GM12878 (cell line): ENCODE measurements at regions not wholly inside any gene's neighbourhood (a gene's known extent, or its start where the extent isn't known, plus 50 kb on each side); places are given as distances from the start of the nearest gene placed in this dataset.

ENCODE experiments used
- ATAC-seq: fragments of 200-7000 bp; cut with Tn5 transposase; 3 replicates; pipeline ENCODE4 v1.9.1; 2020; ENCODE audit warnings: mild to moderate bottlenecking, moderate library complexity
- BruUV-seq: library from RNA; stranded (reverse); fragments of 400-500 nt; replicated peaks from 2 replicates; lab custom pipeline; 2021; lab: Mats Ljungman, UMichigan
- CTCF ChIA-PET: fragments of 300-600 bp; sonication (Branson Sonifier 250); formaldehyde crosslinking; extraction: SDS; loops from one replicate; lab custom pipeline; 2021; ENCODE audit warnings: inconsistent platforms; lab: Yijun Ruan, JAX
- POLR2A ChIA-PET: fragments of 350-600 bp; formaldehyde crosslinking; extraction: SDS; loops from one replicate; lab custom pipeline; 2021; ENCODE audit warnings: inconsistent platforms; lab: Charles Lee
- RAD21 ChIA-PET: fragments of 300-600 bp; sonication (Branson Sonifier 250); formaldehyde crosslinking; loops from one replicate; lab custom pipeline; 2023; ENCODE audit warnings: antibody characterized with exemption; ENCODE audit not compliant: unreplicated experiment; lab: Charles Lee
- SMC1A ChIA-PET: fragments of 300-600 bp; sonication (Branson Sonifier 250); formaldehyde crosslinking; loops from one replicate; lab custom pipeline; 2023; ENCODE audit not compliant: unreplicated experiment, uncharacterized antibody; lab: Charles Lee
- DNase-seq: peaks from one replicate; pipeline ENCODE4 v3.0.0-alpha.2; 2011; ENCODE audit warnings: low read depth, low spot score
- FAIRE-seq: peaks from 3 replicates; lab custom pipeline; 2011; peaks lifted over from hg19 to GRCh38; lab: Jason Lieb, UNC
- H2AFZ ChIP-seq: 2 replicates; pipeline ENCODE4 v1.6.0; 2011; ENCODE audit warnings: low read depth, low read length, control low read depth; ENCODE audit not compliant: control insufficient read depth
- H3K27ac ChIP-seq: 2 replicates; pipeline ENCODE4 v1.5.1; 2011; ENCODE audit warnings: control low read depth; ENCODE audit not compliant: control insufficient read depth, insufficient read depth
- H3K27me3 ChIP-seq, 2 experiments: replicated peaks in 1 of 2; 2 replicates each; pipeline versions ENCODE4 v1.6.0 to v1.6.1; 2011; ENCODE audit warnings: low read length in 1 of 2; ENCODE audit not compliant: control insufficient read depth in 2 of 2, insufficient read depth in 2 of 2
- H3K36me3 ChIP-seq, 2 experiments: 2 replicates each; pipeline ENCODE4 v1.5.1; 2011; ENCODE audit warnings: low read length in 1 of 2; ENCODE audit not compliant: control insufficient read depth in 2 of 2, insufficient read depth in 2 of 2
- H3K4me1 ChIP-seq: 2 replicates; pipeline ENCODE4 v1.6.1; 2011; ENCODE audit warnings: mild to moderate bottlenecking, low read length, moderate library complexity, mixed read lengths; ENCODE audit not compliant: control insufficient read depth, insufficient read depth
- H3K4me2 ChIP-seq: 2 replicates; pipeline ENCODE4 v1.6.0; 2011; ENCODE audit warnings: control low read depth; ENCODE audit not compliant: control insufficient read depth, insufficient read depth
- H3K4me3 ChIP-seq: fragments of 200-600 bp; sonication (generic); 2 replicates; pipeline ENCODE4 v1.5.1; 2016
- H3K79me2 ChIP-seq: 2 replicates; pipeline ENCODE4 v1.6.0; 2011; ENCODE audit warnings: low read length; ENCODE audit not compliant: control insufficient read depth, insufficient read depth
- H3K9ac ChIP-seq: 2 replicates; pipeline ENCODE4 v1.8.0; 2011; ENCODE audit warnings: low read length, control low read depth, mixed read lengths; ENCODE audit not compliant: control insufficient read depth, insufficient read depth
- H3K9me3 ChIP-seq: replicated peaks from 3 replicates; pipeline ENCODE4 v1.5.1; 2011; ENCODE audit warnings: mild to moderate bottlenecking, low read length; ENCODE audit not compliant: control insufficient read depth, insufficient read depth
- H4K20me1 ChIP-seq: 2 replicates; pipeline ENCODE4 v1.6.0; 2011; ENCODE audit not compliant: control insufficient read depth, insufficient read depth
- ASH2L ChIP-seq: fragments of 300-600, 200-600 bp; sonication (generic); IDR thresholded peaks from 2 replicates; pipeline ENCODE4 v1.6.1; 2017; ENCODE audit warnings: low read depth, mild to moderate bottlenecking, borderline replicate concordance
- BACH1 ChIP-seq: fragments of 450-650 bp; IDR thresholded peaks from 2 replicates; pipeline ENCODE4 v1.6.1; 2017; ENCODE audit warnings: mild to moderate bottlenecking, borderline replicate concordance
- CBX3 ChIP-seq: fragments of 200-600 bp; sonication (generic); IDR thresholded peaks from 2 replicates; pipeline ENCODE4 v1.6.1; 2016; ENCODE audit warnings: low read depth, borderline replicate concordance
- CHD2 ChIP-seq: IDR thresholded peaks from 2 replicates; pipeline ENCODE4 v1.6.1; 2011; ENCODE audit warnings: low read depth, low read length, improper control_type of control experiment, borderline replicate concordance
- HDAC2 ChIP-seq: fragments of 200-600 bp; sonication (generic); IDR thresholded peaks from 2 replicates; pipeline ENCODE4 v1.6.1; 2017
- IRF4 ChIP-seq: IDR thresholded peaks from 2 replicates; pipeline ENCODE4 v1.6.1; 2011; ENCODE audit warnings: low read depth, low read length
- KLF5 ChIP-seq: fragments of 450-650 bp; IDR thresholded peaks from 2 replicates; pipeline ENCODE4 v1.6.1; 2014; ENCODE audit warnings: mild to moderate bottlenecking; ENCODE audit not compliant: partially characterized antibody
- LARP7 ChIP-seq: fragments of 450-650 bp; IDR thresholded peaks from 2 replicates; pipeline ENCODE4 v1.6.1; 2017; ENCODE audit warnings: mild to moderate bottlenecking
- MLLT1 ChIP-seq: fragments of 450-650 bp; IDR thresholded peaks from 2 replicates; pipeline ENCODE4 v1.6.1; 2016; ENCODE audit warnings: mild to moderate bottlenecking
- POLR2A ChIP-seq: IDR thresholded peaks from 2 replicates; pipeline ENCODE4 v1.6.1; 2011; ENCODE audit warnings: low read depth, mild to moderate bottlenecking, low read length
- RCOR1 ChIP-seq: conservative IDR thresholded peaks from 2 replicates; pipeline ENCODE4 v1.6.1; 2012; ENCODE audit warnings: low read depth, low read length, improper control_type of control experiment
- SMAD5 ChIP-seq: IDR thresholded peaks from 2 replicates; pipeline ENCODE4 v1.6.1; 2016; ENCODE audit warnings: antibody characterized with exemption, low read depth
- SRF ChIP-seq, 2 experiments: IDR thresholded peaks; 2 replicates each; pipeline ENCODE4 v1.6.1; 2011; ENCODE audit warnings: low read depth in 2 of 2, low read length in 2 of 2, mild to moderate bottlenecking in 1 of 2, moderate library complexity in 1 of 2
- TAF1 ChIP-seq: IDR thresholded peaks from 2 replicates; pipeline ENCODE4 v1.6.1; 2011; ENCODE audit warnings: mild to moderate bottlenecking, low read depth, low read length, borderline replicate concordance
- WRNIP1 ChIP-seq: IDR thresholded peaks from 2 replicates; pipeline ENCODE4 v1.6.1; 2011; ENCODE audit warnings: low read depth, low read length, improper control_type of control experiment, borderline replicate concordance
- whole genome bisulfite sequencing: methylation state at CpG from one replicate; pipeline ENCODE4 v1.1.6; 2016; ENCODE audit warnings: low lambda C conversion rate; ENCODE audit not compliant: insufficient replicate concordance, insufficient coverage; ENCODE audit errors: missing lambda C conversion rate; 5-methylcytosine and 5-hydroxymethylcytosine counted together
- in situ Hi-C: fragments of 300-500 bp; cut with MboI; formaldehyde crosslinking; loops from 9 replicates; pipeline ENCODE4 v1.14.3; 2018; ENCODE audit warnings: mixed read lengths
- intact Hi-C: fragments of 100-400 bp; cut with micrococcal nuclease; formaldehyde crosslinking; loops from one replicate; pipeline ENCODE4 v1.14.2; 2022; ENCODE audit not compliant: unreplicated experiment
- TF ChIP-seq, protein P1 (sequence below): IDR thresholded peaks from 2 replicates; pipeline ENCODE4 v1.6.1; 2011; ENCODE audit warnings: low read depth, mild to moderate bottlenecking, low read length, moderate library complexity, borderline replicate concordance; ENCODE audit errors: extremely low read depth
- TF ChIP-seq, protein P2 (sequence below): IDR thresholded peaks from 2 replicates; pipeline ENCODE4 v1.6.1; 2011; ENCODE audit warnings: mild to moderate bottlenecking, low read depth, low read length, moderate library complexity; ENCODE audit not compliant: insufficient replicate concordance

GRCh38 chr3:168806871-168807270 is 711.1 kb upstream of the GOLIM4 start:
- H3K9me3 ChIP-seq, result no peaks in the 10 kb centered on the region
- WGBS, result 86% methylated on average over 1 of the region's 1 CpG
- H3K4me1 ChIP-seq, result no peaks in the 10 kb centered on the region
- ChIA-PET SMC1A (no interaction called here), POLR2A (no interaction called here), RAD21 (no interaction called here), CTCF (interaction anchor here (1.1 to 2.0 kb wide), 2 partner anchors 9 to 40 kb away, joined by 4 to 6 read pairs; no protein-coding TSS in a partner anchor)
- H3K4me3 ChIP-seq, result no peak overlapping the region
- DNase-seq, result no peak
- H4K20me1 ChIP-seq, result no peaks in the 10 kb centered on the region
- in situ Hi-C loops (no loop called here), intact Hi-C loops (no loop called here)
- no peak for ATAC-seq
- no peaks in the 10 kb centered on the region for H3K27me3 ChIP-seq
- no peaks in the 10 kb centered on the region for H3K79me2 ChIP-seq
- H3K4me2 ChIP-seq, result no peak overlapping the region
- no TSS peak for BruUV-seq
- H2AFZ ChIP-seq, result no peak overlapping the region
- no peaks in the 10 kb centered on the region for H3K36me3 ChIP-seq
- no peak for TF ChIP-seq BACH1
- TF ChIP-seq POLR2A, result no peak
- TF ChIP-seq ASH2L, result no peak
- no peak for TF ChIP-seq KLF5
- no peak for TF ChIP-seq MLLT1
- TF ChIP-seq, protein P1, sequence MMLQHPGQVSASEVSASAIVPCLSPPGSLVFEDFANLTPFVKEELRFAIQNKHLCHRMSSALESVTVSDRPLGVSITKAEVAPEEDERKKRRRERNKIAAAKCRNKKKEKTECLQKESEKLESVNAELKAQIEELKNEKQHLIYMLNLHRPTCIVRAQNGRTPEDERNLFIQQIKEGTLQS, result no peak
- no peak for TF ChIP-seq HDAC2
- TF ChIP-seq IRF4, result no peak
- TF ChIP-seq CBX3, result no peak
- no peak for TF ChIP-seq TAF1
- no peak for TF ChIP-seq LARP7
- no peak for TF ChIP-seq WRNIP1
- no peak for TF ChIP-seq SMAD5
- no peak for TF ChIP-seq RCOR1
- TF ChIP-seq, protein P2, sequence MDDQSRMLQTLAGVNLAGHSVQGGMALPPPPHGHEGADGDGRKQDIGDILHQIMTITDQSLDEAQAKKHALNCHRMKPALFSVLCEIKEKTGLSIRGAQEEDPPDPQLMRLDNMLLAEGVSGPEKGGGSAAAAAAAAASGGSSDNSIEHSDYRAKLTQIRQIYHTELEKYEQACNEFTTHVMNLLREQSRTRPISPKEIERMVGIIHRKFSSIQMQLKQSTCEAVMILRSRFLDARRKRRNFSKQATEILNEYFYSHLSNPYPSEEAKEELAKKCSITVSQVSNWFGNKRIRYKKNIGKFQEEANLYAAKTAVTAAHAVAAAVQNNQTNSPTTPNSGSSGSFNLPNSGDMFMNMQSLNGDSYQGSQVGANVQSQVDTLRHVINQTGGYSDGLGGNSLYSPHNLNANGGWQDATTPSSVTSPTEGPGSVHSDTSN, result no peak
- no peak for TF ChIP-seq SRF (IDR thresholded peaks at IDR 0.05; ENCODE audit: low read depth in 2 of 2, low read length in 2 of 2)
- no peak for TF ChIP-seq CHD2
- no peak for FAIRE-seq
- no peak overlapping the region for H3K9ac ChIP-seq
- H3K27ac ChIP-seq, result no peak overlapping the region
